ENCODE measurements at regions not wholly inside any gene's neighbourhood (a gene's known extent, or its start where the extent isn't known, plus 50 kb on each side); places are given as distances from the start of the nearest gene placed in this dataset.
A peak's percentile ranks its signal among the peaks of the same experiment; 100 is the strongest.

DNA sequence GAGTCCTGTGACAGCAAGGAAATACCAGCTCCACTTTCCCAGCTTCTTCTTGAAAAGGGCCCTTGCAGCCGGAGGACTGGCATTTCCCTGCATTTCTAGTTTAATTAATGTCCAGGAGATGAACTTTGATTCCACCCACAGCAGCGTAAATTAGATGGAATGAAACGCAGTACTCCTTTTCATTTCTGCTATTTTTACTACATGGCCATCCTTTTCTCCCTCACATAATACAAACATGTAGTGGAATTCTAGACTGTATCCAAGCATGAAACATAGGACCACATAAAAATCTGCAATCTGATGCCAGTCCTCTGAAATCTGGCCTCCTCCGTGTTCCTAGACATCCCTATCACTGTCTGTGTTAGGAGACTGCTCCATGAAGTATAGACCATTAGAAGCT is 403.2 kb downstream of the NR2F2 start:
- DNase-seq: no peak

DNA sequence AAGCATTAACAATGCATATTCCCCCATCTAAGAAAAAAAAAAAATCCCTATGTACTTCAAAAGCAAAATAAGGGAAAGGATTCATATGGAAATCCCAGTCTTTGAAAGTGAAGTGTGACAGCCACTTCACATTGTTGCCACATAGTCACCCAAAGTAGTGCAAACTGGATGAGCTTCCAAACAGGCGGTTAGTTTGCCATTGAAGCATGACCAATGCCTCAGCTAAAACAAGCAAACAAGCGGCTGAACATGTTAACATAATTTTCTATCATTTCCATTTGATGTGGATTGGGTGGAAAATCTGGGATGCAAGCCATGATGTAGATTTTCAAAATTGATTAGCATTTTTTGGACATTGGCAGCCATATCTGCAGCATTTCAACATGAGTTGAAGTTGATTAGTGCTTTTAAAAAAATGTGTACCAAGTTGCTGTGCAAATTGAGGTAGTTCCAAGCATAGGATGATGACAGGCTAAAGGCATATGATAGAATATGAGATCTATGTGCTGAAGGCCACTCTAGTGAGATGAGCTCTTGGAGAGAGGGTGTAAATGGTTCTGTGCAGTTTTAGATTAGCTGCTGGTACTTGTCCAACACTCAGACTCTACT is 405.2 kb downstream of the NR2F2 start:
- DNase-seq: no peak

- DNase-seq: no peak
Observed at GRCh38 chr15:96736384-96736783, 405.9 kb downstream of the NR2F2 start.

DNA sequence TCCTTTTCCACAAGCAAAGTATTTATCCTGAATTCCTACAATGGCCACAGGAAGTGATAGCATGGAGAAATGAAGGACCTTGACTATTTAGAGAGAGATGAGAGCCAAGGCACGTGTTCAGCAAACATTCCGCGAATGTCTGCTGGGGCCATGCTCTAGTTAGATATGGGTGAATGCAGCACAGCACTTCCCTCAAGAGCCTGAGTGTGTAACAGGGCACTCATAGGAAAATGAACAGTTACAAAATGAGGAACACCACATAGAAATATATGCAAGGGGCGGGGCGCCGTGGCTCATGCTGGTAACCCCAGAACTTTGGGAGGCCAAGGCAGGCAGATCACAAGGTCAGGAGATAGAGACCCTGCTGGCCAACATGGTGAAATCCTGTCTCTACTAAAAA is 406.9 kb downstream of the NR2F2 start:
- no peak for DNase-seq

DNA sequence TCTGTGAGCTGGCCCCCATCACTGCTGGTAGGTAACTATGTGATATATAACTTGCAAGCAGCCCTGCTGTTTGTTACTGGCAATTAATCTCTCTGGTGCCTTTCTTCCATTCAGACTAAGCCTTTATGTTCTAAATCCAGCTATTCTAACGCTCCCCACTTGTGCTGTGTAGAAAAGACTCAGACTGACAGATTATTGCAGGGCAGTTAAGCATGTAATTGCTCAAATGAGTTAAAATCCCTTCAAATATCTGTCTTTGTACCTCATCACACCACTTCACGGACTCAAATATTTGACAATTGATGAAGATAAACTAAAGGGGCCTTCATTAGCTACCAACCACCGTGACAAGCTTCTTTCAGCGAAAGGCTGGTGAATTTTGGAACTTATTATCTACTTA is 416.2 kb downstream of the NR2F2 start:
- DNase-seq: no peak

- no peak for DNase-seq
Observed at GRCh38 chr15:96747291-96747690, 416.8 kb downstream of the NR2F2 start.

DNA sequence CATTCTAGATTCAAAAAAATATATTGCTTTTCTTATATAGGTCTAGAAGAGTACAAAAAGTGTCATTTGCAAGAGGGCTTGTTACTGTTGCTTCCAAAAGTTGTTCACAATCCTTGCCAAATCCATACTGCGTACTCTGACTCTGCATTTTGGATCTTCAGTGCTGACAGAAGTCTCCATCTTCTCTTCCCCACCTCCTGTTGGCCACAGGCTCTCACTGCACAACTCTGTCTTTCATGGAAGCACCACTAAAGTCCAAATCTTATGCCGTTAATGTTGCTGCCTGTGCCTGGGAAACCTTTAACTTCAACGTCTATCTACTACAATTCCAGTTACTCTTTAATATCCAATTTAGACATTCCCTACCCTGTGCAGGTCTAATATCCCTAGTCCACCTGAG is 419.9 kb downstream of the NR2F2 start:
- no peak for DNase-seq

DNA sequence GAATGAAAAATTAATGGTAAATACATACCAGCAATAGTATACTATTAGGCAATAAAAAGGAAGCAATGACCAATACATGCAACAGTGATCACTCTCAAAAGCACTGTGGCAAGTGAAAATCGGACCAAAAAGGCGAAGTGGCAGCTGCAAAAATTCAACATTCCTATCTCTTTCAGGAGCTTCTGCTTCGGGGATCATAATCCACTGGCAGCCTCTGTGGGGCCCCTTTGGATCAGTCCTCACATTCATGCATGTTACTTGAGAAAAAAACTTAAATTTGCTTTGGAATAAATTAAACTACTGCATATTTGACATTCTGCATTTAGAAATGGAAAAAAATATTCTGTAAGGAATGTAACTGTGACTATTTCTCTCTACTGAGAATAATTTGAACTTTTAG is 425.6 kb downstream of the NR2F2 start:
- no peak for DNase-seq

DNA sequence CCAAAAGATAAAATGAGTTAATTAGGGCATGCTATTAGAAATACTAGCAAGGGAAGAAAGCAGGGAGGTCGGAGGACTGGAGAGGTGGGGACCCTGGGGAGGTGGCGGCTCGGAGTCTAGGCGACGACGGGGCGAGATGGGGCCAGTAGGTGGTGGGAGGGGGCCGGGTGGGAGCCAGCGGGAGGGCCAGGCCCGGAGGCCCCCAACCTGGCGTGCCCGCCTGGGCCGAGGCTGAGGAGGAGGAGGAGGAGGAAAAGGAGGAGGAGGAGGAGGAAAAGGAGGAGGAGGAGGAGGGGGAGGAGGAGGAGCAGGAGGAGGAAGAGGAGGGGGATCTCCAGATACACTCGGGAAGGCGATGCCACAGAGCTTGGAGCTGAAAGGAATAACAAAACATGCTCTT is 426.2 kb downstream of the NR2F2 start:
- DNase-seq: no peak

GRCh38 chr15:96762566-96762965 is 432.1 kb downstream of the NR2F2 start:
- no peak for DNase-seq

DNA sequence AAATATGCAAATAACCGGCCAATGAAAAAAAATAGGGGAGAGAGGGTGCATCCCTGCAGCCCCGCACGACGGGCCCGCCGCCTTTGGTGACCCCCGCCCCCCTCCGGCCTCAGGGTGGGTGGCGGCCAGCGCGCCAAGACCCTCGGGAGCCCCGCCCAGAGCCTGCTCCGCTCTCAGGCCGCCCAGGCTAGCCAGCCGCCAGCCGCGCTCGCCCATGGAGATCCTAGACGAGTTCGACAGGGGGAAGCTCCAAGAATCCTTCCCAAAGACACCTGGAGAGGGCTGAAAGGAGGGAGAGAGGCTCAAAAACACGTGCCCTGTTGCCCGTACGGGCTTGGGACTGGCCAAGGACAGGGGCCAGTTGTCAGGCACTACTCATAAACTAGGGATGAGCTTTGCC is 434.0 kb downstream of the NR2F2 start:
- no peak for DNase-seq

- no peak for DNase-seq
Observed at GRCh38 chr15:96764946-96765345, 434.4 kb downstream of the NR2F2 start.

DNA sequence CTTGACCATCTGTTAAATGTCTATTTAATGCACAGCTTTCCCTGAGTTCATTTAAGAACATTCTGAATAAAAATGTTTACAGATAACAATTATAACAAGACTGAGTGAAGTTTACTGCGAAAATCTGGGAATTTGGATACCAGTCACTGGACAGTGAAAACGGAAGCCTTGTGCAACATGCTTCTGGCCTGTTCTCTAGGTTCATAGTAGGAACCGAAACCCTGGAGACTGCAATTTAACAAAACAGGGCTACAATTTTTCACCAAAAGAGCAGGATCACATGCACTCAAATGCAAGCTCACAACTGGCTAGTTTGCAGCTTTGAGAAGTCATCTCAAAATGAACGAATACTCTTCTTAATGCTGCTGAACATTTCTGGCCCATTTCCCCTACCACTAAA is 435.9 kb downstream of the NR2F2 start:
- no peak for DNase-seq

GRCh38 chr15:96767703-96768434 is 437.4 kb downstream of the NR2F2 start:
- DNase-seq: no peak

DNA sequence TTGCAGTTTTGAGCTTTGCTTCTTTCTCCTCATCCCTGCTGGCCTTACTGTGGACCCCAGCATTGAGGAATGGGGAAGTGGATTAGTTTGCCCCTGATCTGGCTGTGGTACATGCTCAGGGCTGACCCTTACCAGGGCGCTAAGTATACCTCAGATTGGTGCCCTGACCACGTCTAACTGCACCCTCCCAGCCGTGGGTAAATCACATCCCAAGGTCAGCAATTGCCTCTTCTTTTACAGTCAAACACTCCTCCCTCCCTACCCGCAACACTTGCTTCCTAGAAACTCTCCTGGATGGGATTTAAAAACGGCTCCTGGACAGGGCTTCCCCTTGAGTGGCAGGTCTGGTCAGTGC is 437.9 kb downstream of the NR2F2 start:
- DNase-seq: no peak

DNA sequence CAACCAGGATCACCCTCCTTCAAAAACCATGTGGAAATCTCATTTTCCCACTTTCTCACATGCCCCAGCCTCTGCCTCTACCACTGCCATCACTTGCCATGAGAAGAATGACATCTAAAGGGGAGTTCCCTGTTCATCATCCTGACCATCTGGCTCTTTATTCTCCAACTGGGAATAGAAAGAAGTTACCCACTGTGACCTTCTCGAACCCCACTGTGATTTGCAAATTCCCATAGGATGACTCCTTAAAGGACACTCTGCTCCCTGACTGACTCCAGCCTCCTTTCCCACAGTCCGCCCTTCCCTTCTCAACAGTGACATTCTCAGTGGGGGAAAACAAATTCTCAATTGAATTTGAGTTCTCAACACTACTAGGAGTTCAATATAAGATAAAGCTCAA is 440.5 kb downstream of the NR2F2 start:
- DNase-seq: no peak

DNA sequence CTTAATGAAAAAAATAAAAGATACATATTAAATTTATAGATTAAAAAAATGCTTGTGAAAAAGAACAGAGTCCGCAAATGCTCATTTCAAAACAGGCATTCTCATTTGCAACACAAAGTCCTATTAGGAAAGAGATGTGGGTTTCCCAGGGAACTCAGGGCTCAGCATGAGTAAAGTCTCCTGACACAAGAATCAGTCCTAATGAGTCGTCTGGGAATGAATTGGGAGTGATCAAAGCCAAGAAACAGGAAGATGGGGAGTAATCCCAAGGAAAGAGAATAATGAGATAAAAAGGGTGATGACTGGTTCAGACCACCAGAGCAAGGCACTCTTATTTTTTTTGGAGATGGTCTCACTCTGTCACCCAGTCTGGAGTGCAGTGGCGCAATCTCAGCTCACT is 443.7 kb downstream of the NR2F2 start:
- DNase-seq: no peak

- DNase-seq: no peak
Observed at GRCh38 chr15:96783746-96784145, 453.2 kb downstream of the NR2F2 start.

- peak in 10 of 51 donors; percentile 0 to 23 (median 11) for DNase-seq
Observed at GRCh38 chr15:96790004-96790403, 459.5 kb downstream of the NR2F2 start.

DNA sequence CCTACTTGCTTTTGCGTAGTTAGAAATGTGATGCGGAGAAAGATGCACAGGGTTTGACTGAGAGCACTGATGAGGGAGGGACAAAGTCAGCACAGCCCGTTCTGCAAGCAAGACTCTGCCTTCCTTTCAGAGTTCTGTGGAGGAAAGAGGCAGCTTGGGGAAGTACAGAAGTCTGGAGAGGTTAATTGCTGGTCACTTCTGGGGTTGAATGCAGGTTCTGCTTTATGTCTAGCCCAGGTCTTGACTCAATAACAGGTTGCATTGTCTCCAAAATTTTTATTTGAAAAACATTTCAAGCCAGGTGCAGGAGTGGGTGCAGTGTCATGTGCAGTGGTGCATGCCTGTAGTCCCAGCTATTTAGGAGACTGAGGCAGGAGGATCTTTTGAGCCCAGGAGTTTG is 461.7 kb downstream of the NR2F2 start:
- DNase-seq: no peak

GRCh38 chr15:96796841-96797240 is 466.3 kb downstream of the NR2F2 start:
- DNase-seq: no peak

- DNase-seq: no peak
Observed at GRCh38 chr15:96801576-96802150, 471.2 kb downstream of the NR2F2 start.

- no peak for DNase-seq
Observed at GRCh38 chr15:96802611-96803255, 472.2 kb downstream of the NR2F2 start.
